Lung microvascular endothelial cell (primary cell): ENCODE measurements at regions not wholly inside any gene's neighbourhood (a gene's known extent, or its start where the extent isn't known, plus 50 kb on each side); places are given as distances from the start of the nearest gene placed in this dataset.

Source experiments
- DNase-seq, 2 donors: peaks; one replicate each; pipeline versions ENCODE4 v3.0.0 to v3.0.0-alpha.2; 2010; ENCODE audit warnings: low read depth in 2 of 2

DNA sequence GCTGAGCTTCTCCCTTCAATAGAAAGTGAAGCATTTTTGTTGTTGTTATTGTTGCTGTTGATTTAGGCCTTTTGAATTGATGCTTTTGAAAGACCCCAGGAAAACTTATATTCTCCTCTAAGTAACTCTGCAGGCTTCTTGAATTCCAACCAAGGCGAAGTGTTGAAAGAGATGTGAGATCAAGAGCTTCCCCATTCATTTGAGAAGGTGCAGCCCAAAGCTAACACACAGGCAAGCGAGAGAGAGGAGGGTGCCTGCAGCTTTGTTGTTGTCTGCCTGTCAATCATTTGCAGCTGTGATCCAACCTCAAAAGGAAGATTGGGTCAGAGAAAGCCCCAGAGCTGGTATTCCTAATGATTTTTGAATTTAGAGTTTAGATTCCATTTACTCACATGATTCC is 963.6 kb upstream of the CNTNAP5 start:
- no peak for DNase-seq

DNA sequence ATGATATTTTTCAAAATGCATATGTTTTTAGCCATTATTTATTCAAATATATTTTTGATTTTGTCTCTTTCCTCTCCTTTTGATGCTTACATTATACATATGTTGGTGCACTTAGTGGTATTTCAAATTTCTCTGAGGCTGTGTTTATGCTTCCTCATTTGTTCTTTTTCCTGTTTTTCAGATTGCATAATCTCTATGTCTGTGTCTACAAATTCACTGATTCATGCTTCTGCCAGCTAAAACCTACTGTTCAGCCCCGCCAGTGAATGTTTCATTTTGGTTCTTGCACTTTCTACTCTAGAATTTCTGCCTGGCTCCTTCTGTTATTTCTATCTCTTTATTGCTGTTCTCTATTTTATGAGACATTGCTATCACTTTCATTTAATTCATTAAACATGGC is 951.7 kb upstream of the CNTNAP5 start:
- DNase-seq, result no peak

DNA sequence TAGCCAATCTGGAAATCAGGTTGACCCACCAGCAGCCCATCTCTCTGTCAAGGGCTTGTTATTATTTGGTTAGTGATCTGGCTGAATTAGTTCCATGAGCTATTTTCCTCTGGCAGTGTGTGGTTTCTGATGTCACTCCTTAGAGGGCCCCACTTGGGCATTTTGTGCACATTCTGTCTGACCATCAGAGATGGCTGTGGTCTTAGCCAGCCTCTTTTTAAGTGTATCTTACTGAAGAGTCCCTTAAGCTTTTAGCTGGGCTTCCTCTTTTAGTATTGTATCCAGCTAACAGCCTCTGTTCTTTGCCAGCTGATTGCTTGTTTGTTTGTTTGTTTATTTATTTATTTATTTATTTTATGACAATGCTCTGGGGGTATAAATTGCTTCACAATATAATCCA is 951.1 kb upstream of the CNTNAP5 start:
- DNase-seq, result no peak

DNA sequence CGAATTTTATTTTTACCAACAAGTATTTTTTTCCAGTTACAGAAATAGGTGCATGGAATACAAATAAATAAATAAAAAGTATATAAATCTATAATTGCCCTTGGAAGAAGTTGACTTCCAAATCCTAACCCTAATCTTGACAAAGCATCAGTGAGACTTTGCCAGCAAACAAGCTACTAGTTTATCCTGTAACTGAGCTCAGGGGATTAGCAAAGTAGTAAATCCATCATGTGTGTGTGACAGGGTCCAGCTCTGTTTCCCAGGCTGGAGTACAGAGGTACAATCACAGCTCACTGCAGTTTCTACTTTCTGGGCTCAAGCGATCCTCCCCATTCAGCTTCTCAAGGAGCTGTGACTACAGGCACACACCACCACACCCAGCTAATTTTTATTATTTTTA is 948.0 kb upstream of the CNTNAP5 start:
- no peak for DNase-seq

DNA sequence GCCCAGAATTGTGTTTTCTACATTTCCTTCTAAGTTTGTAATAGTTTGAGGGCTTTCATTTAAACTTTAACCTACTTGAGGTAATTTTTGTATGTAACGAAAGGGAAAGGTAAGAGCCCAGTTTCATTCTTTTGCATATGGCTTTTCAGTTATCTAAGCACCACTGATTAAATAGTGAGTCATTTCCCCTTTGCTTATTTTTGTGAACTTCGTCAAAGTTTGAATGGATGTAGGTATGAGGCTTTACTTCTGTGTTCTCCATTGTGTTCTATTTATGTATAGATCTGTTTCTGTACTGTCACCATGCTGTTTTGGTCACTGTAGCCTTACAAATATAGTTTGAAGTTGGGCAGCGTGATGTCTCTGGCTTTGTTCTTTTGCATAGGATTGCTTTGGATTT is 944.8 kb upstream of the CNTNAP5 start:
- DNase-seq, result no peak

DNA sequence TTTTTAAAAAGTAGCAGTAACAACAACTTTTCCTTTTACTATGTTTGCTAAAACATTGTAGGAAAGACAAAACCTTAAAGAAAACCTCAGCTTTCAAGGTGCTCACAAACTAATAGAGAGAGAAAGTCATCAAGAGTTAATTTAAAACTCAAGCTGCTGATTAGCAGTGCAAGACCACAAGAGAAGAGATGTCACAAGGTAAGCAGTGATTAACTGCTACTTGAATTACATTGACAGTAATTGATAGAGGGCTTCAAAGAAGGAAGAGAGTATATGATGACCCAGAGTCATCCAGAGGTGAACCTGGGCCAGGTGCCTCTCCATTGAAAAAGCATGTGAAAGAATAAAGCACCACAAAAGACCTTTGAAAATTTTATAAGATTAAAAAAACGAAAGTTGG is 939.6 kb upstream of the CNTNAP5 start:
- DNase-seq, result no peak

DNA sequence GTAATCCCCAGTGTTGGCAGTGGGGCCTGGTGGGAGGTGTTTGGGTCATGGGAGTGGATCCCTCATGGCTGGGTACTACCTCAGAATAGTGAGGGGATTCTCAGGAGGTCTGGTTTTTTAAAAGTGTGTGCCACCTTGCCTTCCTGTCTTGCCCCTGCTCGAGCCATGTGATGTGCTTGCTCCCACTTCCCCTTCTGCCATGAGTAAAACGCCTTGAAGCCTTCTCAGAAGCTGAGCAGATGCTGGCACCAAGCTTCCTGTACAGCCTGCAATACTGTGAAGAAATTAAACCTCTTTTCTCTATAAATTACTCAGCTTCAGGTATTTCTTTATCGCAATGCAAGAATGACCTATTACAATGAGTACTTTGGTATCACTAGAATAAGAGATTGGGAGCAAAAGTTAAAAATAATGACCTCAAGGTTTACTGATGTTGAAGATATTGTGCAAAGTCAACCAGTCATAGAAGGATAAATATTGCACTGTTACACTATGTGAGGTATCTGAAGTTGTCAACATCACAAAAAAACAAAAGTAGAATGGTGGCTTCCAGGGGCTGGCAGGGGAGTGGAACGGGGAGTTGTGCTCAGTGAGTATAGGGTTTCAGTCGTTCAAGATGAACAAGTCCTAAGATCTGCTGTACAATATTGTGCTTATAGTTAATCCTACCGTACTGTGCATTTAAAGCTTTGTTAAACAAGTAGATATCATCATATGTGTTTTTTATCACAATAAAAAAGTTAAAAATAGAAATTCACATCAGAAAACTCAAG is 938.3 kb upstream of the CNTNAP5 start:
- no peak for DNase-seq

DNA sequence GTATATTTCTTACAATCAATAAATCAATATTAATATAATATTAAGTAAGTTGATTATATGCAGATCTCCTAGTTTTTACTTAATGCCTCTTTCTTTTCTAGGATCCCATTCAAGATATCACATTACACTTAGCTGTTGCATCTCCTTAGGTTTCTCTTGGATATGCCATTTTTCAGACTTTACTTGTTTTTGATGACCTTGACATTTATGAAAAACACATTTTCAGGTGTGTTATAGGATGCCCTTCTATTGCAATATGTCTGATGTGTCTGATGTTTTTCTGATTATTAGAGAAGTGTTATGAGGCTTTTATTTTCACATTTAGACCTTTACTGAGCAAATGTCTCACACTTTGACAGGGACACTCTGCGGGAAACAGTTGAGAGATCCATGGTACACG is 933.6 kb upstream of the CNTNAP5 start:
- DNase-seq, result no peak

DNA sequence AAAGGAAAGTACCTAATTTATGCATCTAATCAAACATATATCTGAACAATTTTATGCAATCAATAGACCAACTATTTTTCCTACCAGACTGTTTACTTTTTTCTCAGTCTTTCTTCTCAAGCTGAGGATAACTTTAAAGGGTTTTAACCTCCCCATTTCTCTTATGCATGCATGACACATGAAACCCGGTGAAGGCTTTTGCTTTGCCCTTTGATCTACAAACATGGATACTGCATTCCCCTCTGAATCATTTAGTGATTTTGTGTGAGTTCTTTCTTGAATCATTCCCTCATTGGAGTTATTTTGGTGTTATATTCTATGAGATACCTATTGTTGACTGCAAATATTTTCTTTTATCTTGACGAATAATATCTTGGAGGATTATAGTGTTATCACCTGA is 931.9 kb upstream of the CNTNAP5 start:
- DNase-seq, result no peak

DNA sequence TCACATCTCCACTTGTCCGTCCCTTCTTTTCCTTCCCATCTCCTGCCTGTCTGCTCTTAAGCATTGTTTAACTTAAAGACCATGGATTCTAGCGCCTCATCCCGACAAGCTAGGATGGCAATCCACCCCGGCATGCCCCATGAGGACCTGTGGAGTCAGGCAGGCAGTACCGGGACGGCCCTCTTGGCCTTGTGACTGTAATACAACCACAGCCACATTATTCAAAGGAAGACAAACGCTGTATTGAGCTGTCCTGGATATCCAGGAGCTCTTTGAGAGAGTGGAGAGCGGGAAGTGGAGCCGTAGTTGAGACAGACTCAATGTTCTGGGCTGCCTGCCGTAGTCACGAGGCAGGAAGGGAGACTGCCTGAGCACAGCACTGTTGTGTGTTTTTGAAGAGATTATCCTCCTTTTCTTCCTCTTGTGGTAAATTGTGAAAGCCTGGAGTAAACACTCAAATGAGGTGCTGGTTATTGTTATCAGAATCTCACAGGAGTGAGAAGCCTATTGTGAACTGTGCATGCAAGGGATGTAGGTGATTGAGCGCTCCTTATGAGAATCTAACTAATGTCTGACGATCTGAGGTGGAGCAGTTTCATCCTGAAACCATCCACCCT is 929.8 kb upstream of the CNTNAP5 start:
- DNase-seq, result no peak

DNA sequence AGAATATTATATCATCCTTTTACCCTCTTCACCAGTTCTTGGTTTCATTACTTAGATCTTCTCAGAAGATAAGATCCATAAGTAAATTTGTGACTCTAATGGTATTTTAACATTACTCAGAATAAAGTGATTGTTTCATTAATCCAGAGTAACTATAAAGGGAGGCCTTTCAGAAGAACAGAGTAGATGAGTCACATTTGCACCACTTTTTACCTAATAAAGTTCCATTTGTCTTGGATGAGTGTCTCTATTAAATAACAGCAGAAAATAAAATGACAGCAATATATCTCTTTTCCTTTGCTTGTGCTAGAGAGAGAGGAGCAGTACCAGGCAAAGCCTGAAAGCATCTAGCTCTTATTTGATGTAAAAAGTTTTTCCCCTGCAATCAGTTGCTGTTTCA is 926.5 kb upstream of the CNTNAP5 start:
- no peak for DNase-seq

DNA sequence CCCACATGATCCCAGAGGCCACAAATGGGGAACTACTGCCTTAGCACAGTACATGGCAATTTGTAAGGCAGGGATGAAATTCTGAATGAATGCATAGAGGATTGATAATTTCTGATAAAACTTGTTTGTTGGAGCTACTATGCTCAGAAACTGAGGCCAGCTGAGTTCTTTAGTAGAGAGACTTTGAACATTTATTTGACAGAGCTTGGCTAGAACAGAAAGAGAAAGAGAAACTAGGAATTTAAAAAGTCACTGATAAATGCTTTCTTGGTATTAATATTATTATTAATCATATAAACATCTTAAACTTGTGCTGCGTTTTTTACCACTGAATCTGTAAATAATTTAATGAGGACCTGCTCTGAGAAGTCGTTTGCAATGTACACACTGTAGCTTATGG is 923.7 kb upstream of the CNTNAP5 start:
- no peak for DNase-seq

DNA sequence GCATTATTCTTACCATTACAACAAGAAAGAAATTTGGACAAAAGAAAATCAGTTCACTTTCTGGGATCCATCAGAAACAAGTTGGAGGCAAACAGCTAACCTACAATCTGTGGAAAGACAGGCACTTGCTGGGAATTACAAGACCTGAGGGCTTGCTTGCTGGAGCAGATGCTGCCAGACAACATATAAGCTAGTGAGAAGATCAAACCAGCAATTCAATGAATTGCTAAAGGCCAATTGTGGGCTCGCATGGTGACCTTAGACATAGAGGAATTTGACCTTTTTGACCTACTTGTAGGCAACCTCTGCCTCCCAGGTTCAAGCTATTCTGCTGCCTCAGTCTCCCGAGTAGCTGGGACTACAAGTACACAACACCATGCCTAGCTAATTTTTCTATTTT is 921.2 kb upstream of the CNTNAP5 start:
- DNase-seq, result no peak

DNA sequence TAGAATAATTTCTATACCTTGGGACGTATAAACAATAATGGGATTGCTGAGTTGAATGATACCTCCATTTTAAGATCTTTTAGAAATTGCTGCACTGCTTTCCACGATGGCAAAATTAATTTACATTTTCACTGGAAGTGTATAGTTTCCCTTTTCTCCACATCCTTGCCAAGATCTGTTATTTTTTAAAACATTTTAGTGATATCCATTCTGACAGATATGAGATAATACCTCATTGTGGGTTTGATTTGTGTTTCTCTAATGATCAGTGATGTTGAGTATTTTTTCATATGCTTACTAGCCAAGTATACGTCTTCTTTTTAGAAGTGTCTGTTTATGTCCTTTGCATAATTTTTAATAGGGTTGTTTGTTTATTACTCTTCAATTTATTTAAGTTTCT is 908.5 kb upstream of the CNTNAP5 start:
- DNase-seq, result no peak

DNA sequence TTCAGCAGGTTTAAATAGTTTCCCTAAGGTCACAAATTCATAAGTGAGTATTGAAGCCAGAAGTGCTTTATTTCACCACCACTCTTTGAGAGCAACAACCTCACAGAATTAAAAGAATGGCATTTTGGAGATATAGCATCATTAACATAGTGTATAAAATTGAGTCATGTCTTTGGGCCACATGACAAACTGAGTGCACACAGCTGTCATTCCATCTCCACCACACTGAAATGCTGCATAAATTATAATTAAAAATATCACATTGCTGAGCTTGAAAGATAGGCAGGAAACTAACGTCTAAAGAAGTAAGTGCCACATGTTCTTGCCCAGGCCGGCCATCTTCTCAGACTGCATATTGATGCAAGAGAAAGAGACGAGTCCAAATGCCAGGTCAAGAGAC is 897.9 kb upstream of the CNTNAP5 start:
- no peak for DNase-seq

DNA sequence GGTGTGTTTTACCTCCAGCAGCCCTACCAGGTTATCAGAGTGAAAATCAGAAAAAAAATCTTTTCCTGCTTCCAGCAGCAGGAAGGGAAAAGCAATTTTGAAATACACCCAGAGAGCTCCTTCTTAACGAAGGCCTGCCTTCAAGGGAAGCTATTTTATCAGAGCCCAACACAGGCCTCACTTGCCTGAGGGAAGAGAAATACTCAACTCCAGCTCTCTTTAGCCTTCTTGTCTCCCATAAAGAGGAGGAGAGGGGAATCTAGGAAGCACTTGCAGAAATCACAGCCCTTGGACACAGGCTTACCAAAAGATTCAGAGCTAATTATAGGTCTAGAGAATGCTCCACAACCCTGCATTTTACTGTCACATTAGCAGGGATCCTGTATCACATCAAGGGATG is 896.1 kb upstream of the CNTNAP5 start:
- no peak for DNase-seq

DNA sequence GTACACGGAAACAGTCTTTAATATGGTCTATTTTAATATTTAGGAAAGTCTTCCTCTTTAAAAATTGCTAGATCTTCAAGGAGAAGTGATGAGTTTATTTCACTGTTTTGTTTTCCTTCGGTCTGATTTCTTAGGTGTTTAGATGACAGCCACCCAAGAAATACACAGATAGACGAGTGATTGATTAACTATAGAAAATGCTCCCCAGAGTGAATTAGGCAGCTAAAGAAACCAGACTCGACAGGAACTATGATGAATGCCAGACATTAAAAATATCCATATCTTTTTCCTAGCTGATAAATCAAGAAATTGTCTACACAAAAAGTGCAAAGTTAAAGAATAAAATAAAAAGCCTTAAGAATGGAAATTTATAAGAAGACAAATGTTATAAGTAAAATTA is 888.7 kb upstream of the CNTNAP5 start:
- DNase-seq, result no peak

DNA sequence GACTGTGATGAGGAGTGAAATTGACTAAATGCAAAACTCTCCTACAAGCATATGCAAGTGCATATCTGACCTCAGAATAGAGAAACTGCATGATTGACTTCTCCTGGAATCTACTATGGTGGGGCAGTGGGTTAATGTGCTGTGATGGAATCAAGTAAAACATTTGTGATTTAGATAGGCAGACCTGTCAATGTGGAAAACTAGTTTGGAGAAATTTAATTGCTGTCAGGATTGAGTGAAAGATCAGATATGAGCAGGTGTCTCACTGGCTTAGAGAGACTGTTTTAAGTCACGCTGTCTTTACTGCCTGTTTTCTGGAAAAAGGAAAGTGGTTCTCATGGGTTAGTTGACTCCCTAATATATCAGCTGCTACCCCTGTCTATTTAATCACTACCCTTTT is 881.0 kb upstream of the CNTNAP5 start:
- no peak for DNase-seq

DNA sequence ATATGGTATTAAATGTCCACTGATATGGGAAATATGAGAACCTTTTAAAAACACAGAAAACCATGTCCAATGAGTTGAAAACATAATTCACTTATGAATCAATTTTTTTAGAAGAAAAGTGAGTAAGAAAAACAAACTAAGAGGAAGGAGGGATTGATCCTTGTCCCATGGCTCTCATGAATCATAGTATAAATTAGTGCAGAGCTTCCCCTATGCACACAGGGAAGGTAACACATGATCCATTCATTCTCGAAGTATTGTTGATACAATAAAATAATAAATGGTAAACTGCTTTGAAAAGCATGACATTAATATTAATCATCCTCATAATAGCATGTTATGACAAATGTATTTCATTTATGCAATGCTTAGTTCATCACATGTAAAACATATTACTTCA is 872.0 kb upstream of the CNTNAP5 start:
- no peak for DNase-seq

DNA sequence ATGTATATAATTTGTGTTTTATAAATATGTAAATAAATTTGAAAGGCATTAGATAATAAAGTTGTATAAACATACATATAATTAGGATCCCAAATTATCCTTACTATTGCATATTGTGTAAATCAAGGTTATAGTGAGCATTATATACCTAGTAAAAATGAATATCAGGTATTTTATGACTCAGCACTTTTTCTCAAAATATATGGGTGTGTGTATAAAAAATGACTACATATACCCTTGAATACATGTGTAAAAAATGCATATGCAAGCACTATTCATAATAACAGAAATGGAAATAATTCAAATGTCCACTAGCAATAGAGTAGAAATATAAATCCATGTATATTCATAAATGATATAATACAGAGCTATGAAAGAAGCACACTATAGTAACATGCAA is 870.9 kb upstream of the CNTNAP5 start:
- DNase-seq, result no peak

DNA sequence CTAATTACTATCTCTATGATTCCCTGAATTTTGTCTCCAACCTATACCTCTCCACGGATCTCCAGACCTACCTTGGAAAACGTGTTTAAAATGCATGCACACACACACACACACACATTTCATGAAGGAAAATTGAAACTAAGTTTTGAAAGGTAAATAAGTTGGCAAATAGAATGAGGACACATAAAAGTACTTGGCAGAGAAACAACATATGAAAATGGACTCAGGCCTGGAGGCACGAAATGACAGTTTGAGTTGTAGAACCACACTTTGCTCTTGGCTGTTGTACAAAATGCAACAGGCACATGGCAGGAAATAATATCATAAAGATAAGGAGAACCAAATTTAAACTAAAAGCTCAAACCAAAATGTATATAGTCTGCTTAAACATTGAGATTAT is 868.1 kb upstream of the CNTNAP5 start:
- no peak for DNase-seq

DNA sequence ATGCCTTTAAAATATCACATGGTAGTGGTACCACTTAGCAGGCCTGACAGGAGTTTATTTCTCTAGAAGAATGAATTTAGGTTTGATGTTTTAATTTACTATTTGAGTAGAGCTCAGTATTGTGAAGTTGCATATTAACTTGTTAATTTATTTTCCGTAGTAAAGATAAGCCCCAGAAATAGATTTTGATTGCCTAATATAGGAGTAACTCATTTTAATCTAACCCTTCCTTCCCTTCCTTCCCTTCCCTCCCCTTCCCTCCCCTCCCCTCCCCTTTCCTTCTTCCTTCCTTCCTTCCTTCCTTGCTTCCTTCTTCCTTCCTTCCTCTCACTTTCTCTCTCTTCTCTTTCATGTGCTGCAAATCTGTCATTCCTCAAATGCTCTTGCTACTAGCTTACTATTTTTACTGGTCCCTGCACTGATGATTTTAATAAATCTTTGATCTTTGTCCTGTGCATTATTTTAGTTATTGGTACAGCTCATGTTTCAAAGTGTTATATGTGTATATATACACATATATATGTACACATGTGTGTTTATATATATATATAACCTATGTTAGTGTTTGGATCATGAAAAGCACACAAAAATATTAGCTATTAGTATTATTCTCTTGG is 862.6 kb upstream of the CNTNAP5 start:
- DNase-seq, result no peak

DNA sequence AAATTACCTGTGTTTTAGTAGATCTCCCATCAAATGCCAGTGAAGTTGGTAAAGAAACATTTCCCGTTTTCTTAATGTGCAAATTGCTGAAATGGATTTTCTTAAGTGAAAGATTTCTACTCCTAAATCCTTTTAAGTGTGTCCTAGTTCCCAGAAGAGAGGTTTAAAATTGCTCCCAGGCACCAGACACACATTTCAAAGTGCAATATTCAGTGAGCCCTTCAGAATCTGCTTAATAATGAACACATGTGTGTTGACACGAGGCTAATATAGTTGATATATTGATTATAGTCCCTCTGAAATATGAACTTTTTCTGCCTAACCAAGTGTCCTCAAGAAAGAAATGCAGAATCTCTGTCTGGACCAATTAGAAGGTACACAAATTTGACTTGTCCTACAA is 861.7 kb upstream of the CNTNAP5 start:
- no peak for DNase-seq
